ENCODE measurements at regions not wholly inside any gene's neighbourhood (a gene's known extent, or its start where the extent isn't known, plus 50 kb on each side); places are given as distances from the start of the nearest gene placed in this dataset.
"Not testable (repeated sequence)": the region's sequence is repeated elsewhere in the genome, so short reads cannot be mapped to it uniquely, and the experiment has no call there.

DNA sequence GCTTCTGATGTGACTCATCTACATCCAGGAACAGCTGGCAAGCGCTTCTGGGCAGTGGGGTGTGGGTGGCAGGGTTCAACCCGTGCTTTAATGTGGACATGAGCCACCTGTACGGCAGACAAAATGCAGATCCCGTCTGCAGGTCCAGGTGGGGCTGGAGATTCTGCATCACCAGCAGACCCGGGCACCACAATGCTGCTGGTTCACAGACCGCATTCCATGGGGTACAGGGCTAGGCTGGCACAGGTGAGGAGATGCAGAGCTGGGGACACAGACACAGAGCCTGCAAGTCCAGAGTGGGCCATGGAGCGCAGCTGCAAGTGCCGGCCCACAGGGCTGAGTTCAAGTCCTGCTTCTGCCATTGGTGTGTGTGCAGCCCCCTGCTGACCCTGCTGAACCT is 203.7 kb downstream of the BANP start:
- TF ChIP-seq, protein P1, sequence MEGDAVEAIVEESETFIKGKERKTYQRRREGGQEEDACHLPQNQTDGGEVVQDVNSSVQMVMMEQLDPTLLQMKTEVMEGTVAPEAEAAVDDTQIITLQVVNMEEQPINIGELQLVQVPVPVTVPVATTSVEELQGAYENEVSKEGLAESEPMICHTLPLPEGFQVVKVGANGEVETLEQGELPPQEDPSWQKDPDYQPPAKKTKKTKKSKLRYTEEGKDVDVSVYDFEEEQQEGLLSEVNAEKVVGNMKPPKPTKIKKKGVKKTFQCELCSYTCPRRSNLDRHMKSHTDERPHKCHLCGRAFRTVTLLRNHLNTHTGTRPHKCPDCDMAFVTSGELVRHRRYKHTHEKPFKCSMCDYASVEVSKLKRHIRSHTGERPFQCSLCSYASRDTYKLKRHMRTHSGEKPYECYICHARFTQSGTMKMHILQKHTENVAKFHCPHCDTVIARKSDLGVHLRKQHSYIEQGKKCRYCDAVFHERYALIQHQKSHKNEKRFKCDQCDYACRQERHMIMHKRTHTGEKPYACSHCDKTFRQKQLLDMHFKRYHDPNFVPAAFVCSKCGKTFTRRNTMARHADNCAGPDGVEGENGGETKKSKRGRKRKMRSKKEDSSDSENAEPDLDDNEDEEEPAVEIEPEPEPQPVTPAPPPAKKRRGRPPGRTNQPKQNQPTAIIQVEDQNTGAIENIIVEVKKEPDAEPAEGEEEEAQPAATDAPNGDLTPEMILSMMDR (tag by site-specific recombination; IDR thresholded peaks at IDR 0.05): not testable (repeated sequence)
- not testable (repeated sequence) for TF ChIP-seq ZNF292 (tag by site-specific recombination; IDR thresholded peaks at IDR 0.05; ENCODE audit: borderline replicate concordance, low read depth); ZNF777 (tag by site-specific recombination; IDR thresholded peaks at IDR 0.05; ENCODE audit: borderline replicate concordance); ZNF621 (tag by site-specific recombination; IDR thresholded peaks at IDR 0.05); ZIC2 (tag by site-specific recombination; IDR thresholded peaks at IDR 0.05)
- TF ChIP-seq, protein P2, sequence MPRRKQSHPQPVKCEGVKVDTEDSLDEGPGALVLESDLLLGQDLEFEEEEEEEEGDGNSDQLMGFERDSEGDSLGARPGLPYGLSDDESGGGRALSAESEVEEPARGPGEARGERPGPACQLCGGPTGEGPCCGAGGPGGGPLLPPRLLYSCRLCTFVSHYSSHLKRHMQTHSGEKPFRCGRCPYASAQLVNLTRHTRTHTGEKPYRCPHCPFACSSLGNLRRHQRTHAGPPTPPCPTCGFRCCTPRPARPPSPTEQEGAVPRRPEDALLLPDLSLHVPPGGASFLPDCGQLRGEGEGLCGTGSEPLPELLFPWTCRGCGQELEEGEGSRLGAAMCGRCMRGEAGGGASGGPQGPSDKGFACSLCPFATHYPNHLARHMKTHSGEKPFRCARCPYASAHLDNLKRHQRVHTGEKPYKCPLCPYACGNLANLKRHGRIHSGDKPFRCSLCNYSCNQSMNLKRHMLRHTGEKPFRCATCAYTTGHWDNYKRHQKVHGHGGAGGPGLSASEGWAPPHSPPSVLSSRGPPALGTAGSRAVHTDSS (tag by site-specific recombination; IDR thresholded peaks at IDR 0.05): not testable (repeated sequence)
- TF ChIP-seq, protein P3, sequence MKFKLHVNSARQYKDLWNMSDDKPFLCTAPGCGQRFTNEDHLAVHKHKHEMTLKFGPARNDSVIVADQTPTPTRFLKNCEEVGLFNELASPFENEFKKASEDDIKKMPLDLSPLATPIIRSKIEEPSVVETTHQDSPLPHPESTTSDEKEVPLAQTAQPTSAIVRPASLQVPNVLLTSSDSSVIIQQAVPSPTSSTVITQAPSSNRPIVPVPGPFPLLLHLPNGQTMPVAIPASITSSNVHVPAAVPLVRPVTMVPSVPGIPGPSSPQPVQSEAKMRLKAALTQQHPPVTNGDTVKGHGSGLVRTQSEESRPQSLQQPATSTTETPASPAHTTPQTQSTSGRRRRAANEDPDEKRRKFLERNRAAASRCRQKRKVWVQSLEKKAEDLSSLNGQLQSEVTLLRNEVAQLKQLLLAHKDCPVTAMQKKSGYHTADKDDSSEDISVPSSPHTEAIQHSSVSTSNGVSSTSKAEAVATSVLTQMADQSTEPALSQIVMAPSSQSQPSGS (tag by site-specific recombination; IDR thresholded peaks at IDR 0.05; ENCODE audit: low read depth): not testable (repeated sequence)
- TF ChIP-seq, protein P4, sequence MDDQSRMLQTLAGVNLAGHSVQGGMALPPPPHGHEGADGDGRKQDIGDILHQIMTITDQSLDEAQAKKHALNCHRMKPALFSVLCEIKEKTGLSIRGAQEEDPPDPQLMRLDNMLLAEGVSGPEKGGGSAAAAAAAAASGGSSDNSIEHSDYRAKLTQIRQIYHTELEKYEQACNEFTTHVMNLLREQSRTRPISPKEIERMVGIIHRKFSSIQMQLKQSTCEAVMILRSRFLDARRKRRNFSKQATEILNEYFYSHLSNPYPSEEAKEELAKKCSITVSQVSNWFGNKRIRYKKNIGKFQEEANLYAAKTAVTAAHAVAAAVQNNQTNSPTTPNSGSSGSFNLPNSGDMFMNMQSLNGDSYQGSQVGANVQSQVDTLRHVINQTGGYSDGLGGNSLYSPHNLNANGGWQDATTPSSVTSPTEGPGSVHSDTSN (CRISPR knock-in tag; IDR thresholded peaks at IDR 0.05): not testable (repeated sequence)
